ENCODE measurements at regions not wholly inside any gene's neighbourhood (a gene's known extent, or its start where the extent isn't known, plus 50 kb on each side); places are given as distances from the start of the nearest gene placed in this dataset.

GRCh38 chr7:153638821-153639435, 413.3 kb upstream of the DPP6 start:
- no peaks in the 10 kb centered on the region for H3K36me3 Mint-ChIP-seq (ENCODE audit: unreplicated experiment)
- TF ChIP-seq CTCF (IDR thresholded peaks at IDR 0.05; ENCODE audit: partially characterized antibody, unreplicated experiment): no peak
- no peaks in the 10 kb centered on the region for H3K4me1 Mint-ChIP-seq (ENCODE audit: low read depth, unreplicated experiment)
- no peak overlapping the region for H3K27ac Mint-ChIP-seq (ENCODE audit: unreplicated experiment)
- no peak overlapping the region for H3K4me3 Mint-ChIP-seq (ENCODE audit: unreplicated experiment)
- peaks cover 5% of the 10 kb centered on the region for H3K9me3 Mint-ChIP-seq (ENCODE audit: unreplicated experiment)
- H3K27me3 Mint-ChIP-seq (ENCODE audit: unreplicated experiment): no peaks in the 10 kb centered on the region
- no peak for DNase-seq

DNA sequence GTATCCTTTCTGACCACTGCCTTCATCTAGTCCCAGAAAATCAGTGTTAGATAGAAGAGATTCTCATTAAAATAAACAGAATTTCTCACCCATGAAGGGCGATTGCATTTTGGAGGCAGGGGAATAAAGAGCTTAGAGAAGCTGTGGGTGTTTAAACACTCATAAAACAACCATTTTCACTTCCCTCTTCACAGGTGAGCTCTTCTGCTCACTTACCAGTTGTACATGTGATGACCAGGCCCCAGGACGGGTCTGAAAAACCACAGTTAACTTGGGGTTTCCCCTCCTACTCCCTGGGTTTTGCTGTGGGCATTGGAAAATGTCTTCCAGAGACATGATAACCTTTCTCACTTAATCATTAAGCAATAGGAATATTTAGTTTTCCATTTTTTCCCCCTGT, 411.6 kb upstream of the DPP6 start:
- Mint-ChIP-seq H3K9me3 (ENCODE audit: unreplicated experiment) (peaks cover 5% of the 10 kb centered on the region), H3K4me1 (ENCODE audit: low read depth, unreplicated experiment) (no peaks in the 10 kb centered on the region), H3K4me3 (ENCODE audit: unreplicated experiment) (no peak overlapping the region), H3K27ac (ENCODE audit: unreplicated experiment) (no peak overlapping the region), H3K36me3 (ENCODE audit: unreplicated experiment) (no peaks in the 10 kb centered on the region), H3K27me3 (ENCODE audit: unreplicated experiment) (peaks cover 2% of the 10 kb centered on the region)
- TF ChIP-seq CTCF (IDR thresholded peaks at IDR 0.05; ENCODE audit: partially characterized antibody, unreplicated experiment): no peak
- DNase-seq: no peak

- Mint-ChIP-seq H3K36me3 (ENCODE audit: unreplicated experiment) (no peaks in the 10 kb centered on the region), H3K27ac (ENCODE audit: unreplicated experiment) (no peak overlapping the region), H3K9me3 (ENCODE audit: unreplicated experiment) (peaks cover 5% of the 10 kb centered on the region), H3K4me1 (ENCODE audit: low read depth, unreplicated experiment) (no peaks in the 10 kb centered on the region), H3K27me3 (ENCODE audit: unreplicated experiment) (peaks cover 2% of the 10 kb centered on the region), H3K4me3 (ENCODE audit: unreplicated experiment) (no peak overlapping the region)
- TF ChIP-seq CTCF (IDR thresholded peaks at IDR 0.05; ENCODE audit: partially characterized antibody, unreplicated experiment): no peak
- DNase-seq: no peak
Observed at GRCh38 chr7:153641199-153641598, 411.0 kb upstream of the DPP6 start.

DNA sequence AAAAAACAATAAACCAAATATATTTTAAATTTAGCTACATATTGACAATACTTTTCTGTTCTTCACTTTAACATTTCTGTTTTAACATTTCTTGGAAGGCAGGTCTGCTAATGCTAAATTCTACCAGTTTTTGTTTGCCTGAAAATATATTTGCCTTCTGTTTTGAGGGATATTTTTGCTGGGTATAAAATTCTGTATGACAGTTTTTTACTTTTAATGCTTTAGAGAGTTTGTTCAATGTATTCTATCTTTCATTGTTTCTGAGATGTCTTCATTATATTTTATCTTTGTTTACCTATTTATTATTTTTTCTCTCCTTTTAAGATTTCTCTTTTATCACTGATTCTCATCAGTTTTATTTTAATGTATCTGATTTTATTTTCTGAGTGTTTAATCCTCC, 409.2 kb upstream of the DPP6 start:
- no peak overlapping the region for H3K4me3 Mint-ChIP-seq (ENCODE audit: unreplicated experiment)
- TF ChIP-seq CTCF (IDR thresholded peaks at IDR 0.05; ENCODE audit: partially characterized antibody, unreplicated experiment): no peak
- H3K36me3 Mint-ChIP-seq (ENCODE audit: unreplicated experiment): no peaks in the 10 kb centered on the region
- H3K27me3 Mint-ChIP-seq (ENCODE audit: unreplicated experiment): peaks cover 2% of the 10 kb centered on the region
- DNase-seq: no peak
- no peaks in the 10 kb centered on the region for H3K4me1 Mint-ChIP-seq (ENCODE audit: low read depth, unreplicated experiment)
- H3K9me3 Mint-ChIP-seq (ENCODE audit: unreplicated experiment): peaks cover 5% of the 10 kb centered on the region
- H3K27ac Mint-ChIP-seq (ENCODE audit: unreplicated experiment): no peak overlapping the region

GRCh38 chr7:153657182-153657800, 394.9 kb upstream of the DPP6 start:
- H3K27ac Mint-ChIP-seq (ENCODE audit: unreplicated experiment): no peak overlapping the region
- H3K9me3 Mint-ChIP-seq (ENCODE audit: unreplicated experiment): peaks cover 6% of the 10 kb centered on the region
- H3K4me3 Mint-ChIP-seq (ENCODE audit: unreplicated experiment): no peak overlapping the region
- no peak for TF ChIP-seq CTCF (IDR thresholded peaks at IDR 0.05; ENCODE audit: partially characterized antibody, unreplicated experiment)
- H3K27me3 Mint-ChIP-seq (ENCODE audit: unreplicated experiment): peaks cover 2% of the 10 kb centered on the region
- no peak for DNase-seq
- no peaks in the 10 kb centered on the region for H3K36me3 Mint-ChIP-seq (ENCODE audit: unreplicated experiment)
- no peaks in the 10 kb centered on the region for H3K4me1 Mint-ChIP-seq (ENCODE audit: low read depth, unreplicated experiment)
